ENCODE measurements at regions not wholly inside any gene's neighbourhood (a gene's known extent, or its start where the extent isn't known, plus 50 kb on each side); places are given as distances from the start of the nearest gene placed in this dataset.

- intact Hi-C loops (cut with micrococcal nuclease) = loop anchor here (5.0 kb wide), 1 partner anchor 342 kb away; no protein-coding TSS in a partner anchor
- ChIA-PET POLR2A (no interaction called here), CTCF (interaction anchor here (0.7 to 0.9 kb wide), 2 partner anchors 10 to 39 kb away, joined by 3 to 4 read pairs; no protein-coding TSS in a partner anchor)
- H3K36me3 Mint-ChIP-seq = no peaks in the 10 kb centered on the region
- no peak overlapping the region for H3K4me3 Mint-ChIP-seq
- no peak overlapping the region for H3K27ac Mint-ChIP-seq
- peaks cover 18% of the 10 kb centered on the region for H3K27me3 Mint-ChIP-seq
- no peaks in the 10 kb centered on the region for H3K9me3 Mint-ChIP-seq
- peaks cover 9% of the 10 kb centered on the region for H3K4me1 Mint-ChIP-seq (ENCODE audit: low read depth)
- no peak for DNase-seq
These were observed 60.7 kb upstream of the ZEB2 start for GRCh38 chr2:144580521-144581161.

- no peaks in the 10 kb centered on the region for H3K9me3 Mint-ChIP-seq
- intact Hi-C loops (cut with micrococcal nuclease) = no loop called here
- ChIA-PET CTCF (interaction anchor here (0.9 kb wide), 1 partner anchor 37 kb away, joined by 3 read pairs; no protein-coding TSS in a partner anchor), POLR2A (no interaction called here)
- H3K4me3 Mint-ChIP-seq = no peak overlapping the region
- H3K27ac Mint-ChIP-seq = no peak overlapping the region
- no peaks in the 10 kb centered on the region for H3K36me3 Mint-ChIP-seq
- no peak for DNase-seq
- H3K4me1 Mint-ChIP-seq (ENCODE audit: low read depth) = peaks cover 9% of the 10 kb centered on the region
- peaks cover 14% of the 10 kb centered on the region for H3K27me3 Mint-ChIP-seq
These were observed 59.6 kb upstream of the ZEB2 start for GRCh38 chr2:144579556-144579955.

- POLR2A ChIA-PET = no interaction called here
These were observed 58.2 kb upstream of the ZEB2 start for GRCh38 chr2:144578099-144578498.

GRCh38 chr2:144572977-144573376 is 53.1 kb upstream of the ZEB2 start:
- no peak for DNase-seq
- intact Hi-C loops (cut with micrococcal nuclease) = loop anchor here (1.0 to 5.0 kb wide), 7 partner anchors 10 to 771 kb away; no protein-coding TSS in a partner anchor
- CTCF ChIA-PET = no interaction called here
- Mint-ChIP-seq H3K9me3 (no peaks in the 10 kb centered on the region), H3K36me3 (no peaks in the 10 kb centered on the region), H3K4me1 (ENCODE audit: low read depth) (peaks cover 23% of the 10 kb centered on the region), H3K27ac (no peak overlapping the region), H3K4me3 (no peak overlapping the region), H3K27me3 (peaks cover 6% of the 10 kb centered on the region)
- POLR2A ChIA-PET = interaction anchor here (1.1 kb wide), 1 partner anchor 10 kb away, joined by 4 read pairs; no protein-coding TSS in a partner anchor

More at GRCh38 chr2:144578099-144578498, 58.2 kb upstream of the ZEB2 start:
- intact Hi-C loops (cut with micrococcal nuclease) = no loop called here
- Mint-ChIP-seq H3K9me3 (no peaks in the 10 kb centered on the region), H3K4me3 (no peak overlapping the region), H3K27ac (no peak overlapping the region), H3K36me3 (no peaks in the 10 kb centered on the region), H3K27me3 (peaks cover 13% of the 10 kb centered on the region), H3K4me1 (ENCODE audit: low read depth) (peaks cover 3% of the 10 kb centered on the region)
- DNase-seq = no peak
- CTCF ChIA-PET = no interaction called here

GRCh38 chr2:144571770-144572169 is 51.9 kb upstream of the ZEB2 start:
- Mint-ChIP-seq H3K4me1 (ENCODE audit: low read depth) (peaks cover 23% of the 10 kb centered on the region), H3K27ac (no peak overlapping the region), H3K27me3 (peaks cover 6% of the 10 kb centered on the region), H3K4me3 (no peak overlapping the region), H3K9me3 (no peaks in the 10 kb centered on the region), H3K36me3 (no peaks in the 10 kb centered on the region)
- intact Hi-C loops (cut with micrococcal nuclease) = loop anchor here (2.0 to 5.0 kb wide), 6 partner anchors 53 to 769 kb away; no protein-coding TSS in a partner anchor
- ChIA-PET CTCF (no interaction called here), POLR2A (no interaction called here)
- no peak for DNase-seq

GRCh38 chr2:144570566-144570965 is 50.6 kb upstream of the ZEB2 start:
- peaks cover 23% of the 10 kb centered on the region for H3K4me1 Mint-ChIP-seq (ENCODE audit: low read depth)

More at GRCh38 chr2:144570566-144570965, 50.6 kb upstream of the ZEB2 start:
- no peaks in the 10 kb centered on the region for H3K36me3 Mint-ChIP-seq
- POLR2A ChIA-PET = no interaction called here
- H3K4me3 Mint-ChIP-seq = no peak overlapping the region
- CTCF ChIA-PET = interaction anchor here (0.6 kb wide), 1 partner anchor 11 kb away, joined by 4 read pairs; no protein-coding TSS in a partner anchor
- no peak overlapping the region for H3K27ac Mint-ChIP-seq
- intact Hi-C loops (cut with micrococcal nuclease) = loop anchor here (1.0 to 5.0 kb wide), 6 partner anchors 17 to 768 kb away; no protein-coding TSS in a partner anchor
- H3K27me3 Mint-ChIP-seq = peaks cover 4% of the 10 kb centered on the region
- no peak for DNase-seq
- no peaks in the 10 kb centered on the region for H3K9me3 Mint-ChIP-seq
